Osteocyte (in vitro differentiated cells): ENCODE measurements at regions not wholly inside any gene's neighbourhood (a gene's known extent, or its start where the extent isn't known, plus 50 kb on each side); places are given as distances from the start of the nearest gene placed in this dataset.

Source experiments
- DNase-seq: peaks from one replicate; pipeline ENCODE4 v3.0.0; 2021; ENCODE audit warnings: mixed read lengths; ENCODE audit not compliant: unreplicated experiment; ENCODE audit errors: extremely low spot score
- H3K27ac Mint-ChIP-seq: one replicate; pipeline ENCODE4 v1.8.0; 2021; ENCODE audit warnings: mild to moderate bottlenecking, mixed read lengths; ENCODE audit not compliant: unreplicated experiment
- H3K27me3 Mint-ChIP-seq: one replicate; pipeline ENCODE4 v1.8.0; 2021; ENCODE audit warnings: mixed read lengths; ENCODE audit not compliant: unreplicated experiment
- H3K36me3 Mint-ChIP-seq: one replicate; pipeline ENCODE4 v1.8.0; 2021; ENCODE audit warnings: mixed read lengths; ENCODE audit not compliant: unreplicated experiment
- H3K4me1 Mint-ChIP-seq: one replicate; pipeline ENCODE4 v1.8.0; 2021; ENCODE audit warnings: mixed read lengths; ENCODE audit not compliant: unreplicated experiment
- H3K4me3 Mint-ChIP-seq: one replicate; pipeline ENCODE4 v1.8.0; 2021; ENCODE audit warnings: mild to moderate bottlenecking, moderate library complexity, mixed read lengths; ENCODE audit not compliant: unreplicated experiment
- H3K9me3 Mint-ChIP-seq: one replicate; pipeline ENCODE4 v1.8.0; 2021; ENCODE audit warnings: mixed read lengths; ENCODE audit not compliant: unreplicated experiment
- CTCF ChIP-seq: fragments of 200-600 bp; sonication (generic); IDR thresholded peaks from 2 replicates; pipeline ENCODE4 v1.5.0; 2021; ENCODE audit warnings: antibody characterized with exemption, mild to moderate bottlenecking, moderate library complexity

DNA sequence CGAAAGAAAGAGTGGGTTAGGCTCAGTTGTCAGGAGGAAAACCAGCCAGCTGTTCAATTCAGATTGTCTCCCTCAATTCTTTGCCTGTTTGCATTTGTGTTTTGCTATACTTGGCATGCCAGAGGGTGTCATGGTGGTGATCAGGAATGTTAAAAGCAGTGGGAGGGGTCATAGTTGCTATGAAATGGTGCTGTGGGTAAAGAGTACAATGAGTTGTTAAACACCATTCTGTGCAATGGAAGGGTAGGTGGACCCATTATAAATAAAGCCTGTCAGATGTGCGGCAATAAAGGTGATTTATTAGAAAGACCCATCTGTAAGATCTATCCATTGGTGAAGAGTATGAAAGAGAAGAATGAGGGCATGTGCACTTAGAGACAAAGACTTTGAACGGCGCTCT lies 82.2 kb downstream of the MRPL32 start:
- Mint-ChIP-seq H3K27ac (no peak overlapping the region), H3K36me3 (no peaks in the 10 kb centered on the region), H3K27me3 (peaks cover 75% of the 10 kb centered on the region), H3K4me3 (no peak overlapping the region), H3K9me3 (peaks cover 4% of the 10 kb centered on the region), H3K4me1 (no peaks in the 10 kb centered on the region)
- TF ChIP-seq CTCF: no peak
- no peak for DNase-seq

- no peak for DNase-seq
- Mint-ChIP-seq H3K27ac (no peak overlapping the region), H3K36me3 (no peaks in the 10 kb centered on the region), H3K4me3 (no peak overlapping the region), H3K27me3 (peaks cover 77% of the 10 kb centered on the region), H3K4me1 (no peaks in the 10 kb centered on the region), H3K9me3 (peaks cover 4% of the 10 kb centered on the region)
- TF ChIP-seq CTCF: no peak
Observed at GRCh38 chr7:43015301-43015700, 83.1 kb downstream of the MRPL32 start.

- Mint-ChIP-seq H3K9me3 (no peaks in the 10 kb centered on the region), H3K27ac (no peak overlapping the region), H3K36me3 (no peaks in the 10 kb centered on the region), H3K27me3 (peaks cover 79% of the 10 kb centered on the region), H3K4me1 (no peaks in the 10 kb centered on the region), H3K4me3 (no peak overlapping the region)
- DNase-seq: no peak
- TF ChIP-seq CTCF: no peak
Observed at GRCh38 chr7:43018446-43018845, 86.3 kb downstream of the MRPL32 start.

DNA sequence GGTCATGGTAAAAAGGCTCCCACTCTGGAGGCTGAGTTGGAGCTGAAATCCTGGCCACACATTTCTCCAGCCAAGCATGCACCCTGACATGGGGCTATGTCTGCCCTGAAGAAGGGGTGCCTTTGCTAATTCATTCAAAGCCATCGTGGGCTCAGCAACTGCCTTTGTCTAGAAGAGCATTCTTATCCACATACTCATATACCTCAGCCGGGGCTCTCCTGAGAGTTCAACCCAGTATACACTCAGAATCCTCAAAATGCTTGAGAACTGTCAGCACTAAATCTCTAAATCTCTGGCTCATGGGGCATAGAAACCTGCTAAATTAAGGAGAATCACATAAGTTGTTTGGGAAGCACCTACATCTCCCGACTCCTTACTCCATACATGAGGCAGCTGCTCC lies 89.3 kb downstream of the MRPL32 start:
- no peak for TF ChIP-seq CTCF
- no peaks in the 10 kb centered on the region for H3K9me3 Mint-ChIP-seq
- no peak overlapping the region for H3K27ac Mint-ChIP-seq
- H3K4me1 Mint-ChIP-seq: no peaks in the 10 kb centered on the region
- no peaks in the 10 kb centered on the region for H3K36me3 Mint-ChIP-seq
- H3K27me3 Mint-ChIP-seq: peaks cover 67% of the 10 kb centered on the region
- H3K4me3 Mint-ChIP-seq: no peak overlapping the region
- no peak for DNase-seq

DNA sequence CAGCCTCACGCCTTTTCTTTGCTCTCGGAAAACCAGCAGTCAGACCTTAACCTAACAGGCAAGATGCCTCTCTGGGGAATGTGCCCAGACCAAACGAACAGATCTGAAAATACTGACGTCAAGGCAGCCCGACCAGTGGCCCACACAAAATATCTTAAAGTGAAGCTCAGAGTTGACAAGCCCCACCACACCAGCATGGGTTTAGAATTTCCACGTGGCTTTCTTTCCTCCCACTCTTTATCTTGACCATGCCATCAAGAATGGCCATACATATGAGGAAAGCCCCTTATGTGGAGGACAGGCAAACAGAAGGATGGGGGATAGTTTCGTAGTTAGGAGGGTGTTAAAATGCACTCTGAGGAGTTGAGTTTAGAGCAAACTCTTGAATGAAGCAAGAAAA lies 89.8 kb downstream of the MRPL32 start:
- H3K36me3 Mint-ChIP-seq: no peaks in the 10 kb centered on the region
- no peak for DNase-seq
- no peaks in the 10 kb centered on the region for H3K4me1 Mint-ChIP-seq
- H3K27ac Mint-ChIP-seq: no peak overlapping the region
- no peak for TF ChIP-seq CTCF
- peaks cover 65% of the 10 kb centered on the region for H3K27me3 Mint-ChIP-seq
- H3K9me3 Mint-ChIP-seq: no peaks in the 10 kb centered on the region
- no peak overlapping the region for H3K4me3 Mint-ChIP-seq
